T-helper 2 cell treated with Interferon-gamma antibody and Interleukin-4, amounts not matched to agents 100 ng/mL and 5 ng/mL, for 36 hours (primary cell): ENCODE measurements at regions not wholly inside any gene's neighbourhood (a gene's known extent, or its start where the extent isn't known, plus 50 kb on each side); places are given as distances from the start of the nearest gene placed in this dataset.
"Not testable (repeated sequence)": the region's sequence is repeated elsewhere in the genome, so short reads cannot be mapped to it uniquely, and the experiment has no call there.

Source experiments
- intact Hi-C: fragments of 100-400 bp; cut with micrococcal nuclease; formaldehyde crosslinking; loops from one replicate; pipeline ENCODE4 v1.15.1; 2023

DNA sequence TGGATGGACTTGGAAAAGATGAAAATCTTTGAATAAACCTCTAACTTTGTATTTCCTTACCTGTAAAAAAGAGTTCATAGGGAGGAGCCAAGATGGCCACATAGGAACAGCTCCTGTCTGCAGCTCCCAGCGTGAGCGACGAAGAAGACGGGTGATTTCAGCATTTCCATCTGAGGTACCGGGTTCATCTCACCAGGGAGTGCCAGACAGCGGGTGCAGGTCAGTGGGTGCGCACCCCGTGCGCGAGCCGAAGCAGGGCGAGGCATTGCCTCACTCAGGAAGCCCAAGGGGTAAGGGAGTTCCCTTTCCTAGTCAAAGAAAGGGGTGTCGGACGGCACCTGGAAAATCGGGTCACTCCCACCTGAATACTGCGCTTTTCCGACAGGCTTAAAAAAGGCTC is 191.3 kb upstream of the DDX18 start:
- intact Hi-C loops, result not testable (repeated sequence)

DNA sequence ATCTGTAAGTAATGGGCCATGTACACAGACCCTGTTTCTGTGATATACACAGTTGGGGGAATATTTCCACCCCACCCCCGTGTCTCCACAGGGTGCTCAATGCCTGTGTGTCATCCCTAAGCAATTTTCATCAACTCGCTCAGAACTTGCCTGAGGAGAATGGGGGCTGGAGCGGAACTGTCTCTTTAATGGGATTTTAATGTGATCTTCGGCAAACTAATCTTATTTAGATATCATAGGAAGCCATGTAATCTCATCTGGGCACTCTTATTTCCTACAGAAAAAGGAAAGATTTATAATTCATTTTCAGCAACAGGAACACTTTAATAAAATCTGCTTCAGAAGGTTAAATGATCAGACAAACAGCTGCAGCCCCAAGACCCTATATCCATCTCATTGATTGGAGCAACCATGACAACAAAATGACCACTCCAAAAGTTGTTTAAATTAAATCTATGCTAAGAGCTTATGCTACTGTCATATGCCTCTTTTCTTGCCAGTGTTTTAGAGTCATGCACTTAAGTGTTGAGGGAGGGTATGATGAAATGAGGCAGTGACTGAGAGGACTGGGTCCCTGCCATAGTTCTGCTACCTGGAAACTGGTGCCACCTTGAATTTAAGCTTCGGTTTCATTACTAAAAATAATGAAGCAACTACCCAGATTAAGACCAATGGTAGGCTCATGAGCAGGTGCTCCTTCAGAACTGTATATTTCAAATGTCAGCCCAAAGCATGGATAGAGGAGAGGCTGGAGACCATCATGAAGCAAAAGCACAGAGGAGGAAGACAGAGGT is 183.1 kb upstream of the DDX18 start:
- intact Hi-C loops, result no loop called here

DNA sequence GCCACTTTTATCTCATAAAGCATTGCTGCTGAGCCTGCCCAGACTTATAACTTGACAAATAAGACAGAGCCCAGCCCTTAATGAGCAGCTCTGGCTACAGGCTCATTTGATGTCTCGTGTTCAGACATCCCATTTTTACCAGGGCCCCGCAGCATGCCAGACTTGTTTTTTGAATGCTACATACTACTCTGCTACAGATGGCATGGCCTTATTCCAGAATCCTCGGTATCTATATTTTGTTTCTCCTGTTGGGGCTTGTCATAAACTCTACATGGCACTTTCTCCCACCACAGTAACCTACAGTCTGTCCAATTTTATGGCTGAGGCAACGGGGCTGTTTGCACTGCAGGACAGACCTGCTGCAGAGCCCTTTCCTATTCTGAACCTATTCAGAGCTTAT is 179.0 kb upstream of the DDX18 start:
- intact Hi-C loops, result no loop called here

GRCh38 chr2:117639401-117639800 is 175.1 kb upstream of the DDX18 start:
- intact Hi-C loops, result no loop called here

- intact Hi-C loops, result no loop called here
These were observed 170.1 kb upstream of the DDX18 start for GRCh38 chr2:117644403-117644802.

GRCh38 chr2:117645458-117645857 is 169.0 kb upstream of the DDX18 start:
- intact Hi-C loops, result no loop called here

DNA sequence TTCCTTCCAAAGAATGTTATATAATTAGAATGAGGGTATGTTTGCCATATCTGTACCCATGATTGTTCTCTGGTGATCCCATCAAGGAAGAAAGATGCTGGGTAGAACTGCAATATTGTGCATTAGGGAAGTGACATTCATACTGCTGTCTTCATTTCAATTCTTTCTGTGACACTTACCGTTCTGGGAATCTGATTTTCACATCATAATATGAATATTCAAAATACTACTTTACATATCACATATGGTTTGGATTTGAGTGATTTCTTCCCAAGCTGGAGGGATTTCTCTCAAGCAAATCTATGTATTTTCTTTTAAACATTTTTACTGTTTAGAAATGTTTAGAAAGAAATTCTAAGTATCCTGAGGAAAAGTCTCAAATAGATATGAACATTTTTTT is 168.4 kb upstream of the DDX18 start:
- intact Hi-C loops, result no loop called here

DNA sequence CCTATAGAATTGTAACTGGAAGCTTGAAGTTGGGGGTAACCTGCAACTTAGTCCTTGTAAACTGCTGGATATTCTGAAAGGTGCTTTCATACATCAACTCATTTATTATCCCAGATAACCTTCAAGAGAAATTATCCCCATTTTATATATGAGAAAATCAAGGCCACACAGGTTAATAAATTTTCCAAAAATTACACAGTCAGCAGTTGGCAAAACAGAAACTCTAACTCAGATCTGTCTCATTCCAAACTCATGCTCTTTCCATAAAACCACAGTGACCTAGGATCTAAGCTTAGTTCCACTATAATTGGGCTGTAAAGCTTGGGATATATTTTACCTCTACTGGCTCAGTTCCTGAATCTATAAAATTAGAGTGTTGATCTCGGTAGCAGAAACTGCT is 167.6 kb upstream of the DDX18 start:
- intact Hi-C loops, result no loop called here

DNA sequence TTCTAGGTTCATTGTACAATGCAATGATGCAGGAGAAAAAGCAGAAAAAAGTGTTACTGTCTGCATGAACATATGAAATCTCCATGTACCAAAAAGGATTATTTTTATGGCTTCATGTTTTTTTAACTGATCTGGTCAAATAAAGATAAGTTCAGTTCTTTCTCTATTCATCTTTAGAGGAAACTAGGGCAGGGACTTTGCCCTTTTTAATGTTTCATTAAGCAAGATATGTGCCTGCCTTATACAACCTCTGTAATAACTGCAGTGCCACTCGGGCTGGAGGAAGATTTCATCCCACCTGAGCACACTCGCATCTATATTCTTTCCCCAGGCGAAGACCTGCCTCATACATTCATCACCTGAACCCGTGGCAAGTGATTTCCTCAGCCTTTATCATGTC is 157.9 kb upstream of the DDX18 start:
- intact Hi-C loops, result no loop called here

DNA sequence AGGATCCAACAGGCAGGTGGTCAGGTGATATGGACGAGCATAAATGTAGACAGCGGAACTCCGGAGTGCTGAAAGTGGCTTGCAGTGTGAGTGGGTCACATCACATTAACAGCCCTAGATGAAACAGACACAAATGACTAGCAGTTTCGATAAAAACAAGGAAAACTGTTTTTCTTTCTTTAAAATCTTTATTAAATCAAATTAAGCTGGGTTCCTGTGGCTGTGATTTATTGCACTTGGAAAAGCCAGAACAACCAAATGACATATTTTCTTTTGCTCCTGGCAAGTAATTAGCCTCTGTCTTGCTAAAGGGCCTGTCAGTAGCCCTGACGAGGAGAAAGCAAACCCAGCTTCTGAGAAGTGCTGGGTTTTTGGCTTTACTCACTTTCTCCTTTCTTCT is 152.9 kb upstream of the DDX18 start:
- intact Hi-C loops, result no loop called here

DNA sequence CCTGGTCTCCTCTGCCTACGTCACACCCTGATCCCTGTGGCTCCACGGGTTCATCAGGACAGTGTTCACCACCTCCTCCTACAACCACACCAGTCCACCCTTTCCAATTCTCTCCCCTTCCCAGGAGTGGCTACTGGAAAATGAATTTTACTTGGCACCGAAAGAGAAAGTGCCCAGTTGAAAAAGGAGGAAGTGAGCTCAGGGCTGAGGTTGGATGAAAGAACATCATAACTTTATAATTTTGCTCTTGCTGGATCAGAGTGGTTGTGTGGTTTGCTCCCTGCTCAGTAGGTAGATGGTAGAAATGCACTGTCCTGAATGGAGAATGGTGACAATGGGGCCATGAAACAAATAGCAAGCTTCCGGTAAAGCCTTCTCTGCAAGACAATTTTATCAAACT is 140.3 kb upstream of the DDX18 start:
- intact Hi-C loops, result no loop called here

- intact Hi-C loops, result no loop called here
These were observed 134.5 kb upstream of the DDX18 start for GRCh38 chr2:117679952-117680351.

DNA sequence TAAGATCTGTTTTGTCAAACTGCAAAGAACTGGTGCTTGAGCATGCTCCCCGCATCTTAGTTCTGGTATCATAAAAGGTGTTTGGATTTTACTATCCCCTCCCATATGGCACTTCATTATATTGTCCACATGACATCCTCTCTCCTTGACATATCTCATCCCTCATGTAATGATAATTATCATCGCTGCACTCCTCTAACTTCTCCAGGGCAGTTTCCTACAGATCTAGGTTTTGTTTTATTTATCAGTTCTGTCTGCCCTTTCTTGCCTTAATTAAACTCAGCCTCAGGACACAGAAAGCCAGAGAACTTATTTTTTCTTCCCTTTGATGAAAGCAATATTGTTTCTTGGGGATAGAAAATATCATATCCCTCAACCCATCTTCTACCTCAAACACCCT is 129.6 kb upstream of the DDX18 start:
- intact Hi-C loops, result no loop called here

DNA sequence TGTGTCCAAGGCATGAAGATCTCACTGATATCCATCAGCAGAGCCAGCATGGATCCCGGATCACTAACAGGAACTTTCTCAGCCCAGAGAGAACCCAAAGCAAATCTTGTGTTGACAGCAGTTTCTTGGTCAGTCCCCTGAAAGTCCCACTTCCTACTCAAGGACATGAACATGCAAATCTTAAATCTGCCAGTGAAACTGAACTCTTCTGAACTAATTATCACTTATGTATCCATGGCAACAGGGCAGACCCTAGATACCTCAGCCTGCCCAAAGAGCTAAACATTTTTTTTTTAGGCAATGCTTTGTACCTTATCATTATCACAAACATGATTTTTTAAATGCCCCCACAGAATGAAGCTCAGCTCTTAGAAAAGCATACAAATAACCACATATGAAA is 127.8 kb upstream of the DDX18 start:
- intact Hi-C loops, result no loop called here

- intact Hi-C loops, result no loop called here
These were observed 122.9 kb upstream of the DDX18 start for GRCh38 chr2:117691595-117691994.

DNA sequence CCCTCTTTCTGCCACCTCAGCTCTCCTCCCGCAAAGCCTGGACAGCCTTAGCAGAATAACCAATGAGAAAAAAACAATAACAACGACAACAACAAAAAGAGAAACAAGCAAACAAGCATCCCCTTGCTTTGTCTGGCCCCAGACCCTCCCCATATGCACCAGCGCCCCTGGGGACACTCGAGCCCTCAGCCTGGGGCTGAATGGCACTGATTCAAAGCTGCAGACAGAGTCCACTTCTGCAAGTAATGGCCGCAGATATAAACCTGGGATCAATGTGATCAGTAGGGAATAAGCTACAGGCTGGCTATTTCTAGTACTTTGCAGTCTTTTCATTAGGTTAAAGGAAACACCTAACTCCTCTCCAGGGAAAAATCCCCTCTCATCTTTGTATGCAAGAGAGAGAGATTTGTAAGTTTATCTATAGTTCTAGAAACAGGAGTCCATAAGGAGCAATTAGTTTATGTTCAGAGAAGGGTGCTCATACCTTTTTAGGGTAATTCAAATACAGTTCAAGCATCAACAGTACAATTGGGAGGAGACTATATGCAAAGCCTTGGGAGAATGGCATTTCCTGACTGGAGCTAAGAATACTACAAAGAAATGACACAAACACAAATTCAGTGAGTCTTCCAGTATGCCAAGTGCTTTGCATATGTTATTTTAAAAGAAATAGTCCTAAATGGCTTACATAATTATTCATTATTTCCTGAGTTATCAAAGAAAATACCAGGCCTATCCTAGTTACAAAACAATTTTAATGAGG is 122.3 kb upstream of the DDX18 start:
- intact Hi-C loops, result no loop called here

GRCh38 chr2:117693154-117693553 is 121.3 kb upstream of the DDX18 start:
- intact Hi-C loops, result no loop called here

DNA sequence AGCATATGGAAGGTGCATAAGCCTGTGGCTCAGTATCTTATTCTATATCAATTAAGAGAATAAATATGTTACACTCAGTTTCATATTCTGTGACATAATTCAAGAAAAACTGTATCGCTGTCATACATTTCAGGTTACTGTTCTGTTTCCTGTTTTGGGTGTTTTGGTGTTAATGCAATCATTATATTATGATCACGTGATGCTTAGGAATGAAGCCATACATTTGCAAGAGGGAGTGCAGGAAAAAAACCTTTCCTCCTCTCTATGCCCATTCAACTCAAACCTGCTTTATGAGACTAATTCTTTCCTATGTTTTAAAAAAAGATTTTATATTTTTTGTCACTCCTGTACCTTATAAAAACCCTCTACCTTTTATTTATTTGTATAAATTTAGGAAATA is 120.8 kb upstream of the DDX18 start:
- intact Hi-C loops, result no loop called here

GRCh38 chr2:117698287-117698686 is 116.2 kb upstream of the DDX18 start:
- intact Hi-C loops, result no loop called here

DNA sequence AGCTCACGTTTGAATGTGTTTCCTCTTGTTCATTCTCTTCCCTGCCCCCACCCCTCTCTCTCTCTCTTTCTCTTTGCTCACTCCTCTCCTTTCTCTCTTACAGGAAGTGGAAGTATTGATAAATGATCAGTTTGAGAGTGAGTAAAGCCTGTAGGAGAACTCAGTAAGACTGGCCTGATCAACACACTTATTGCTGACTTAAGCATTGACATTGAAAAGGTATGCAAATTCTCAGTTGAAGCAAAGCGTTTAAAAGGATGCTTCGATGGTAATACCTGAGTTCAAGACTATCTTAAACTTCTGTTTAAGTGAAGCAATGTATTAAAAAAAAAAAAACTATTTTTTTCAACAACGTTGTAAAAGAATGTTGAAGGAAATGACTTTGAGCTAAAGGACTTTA is 115.7 kb upstream of the DDX18 start:
- intact Hi-C loops, result no loop called here

DNA sequence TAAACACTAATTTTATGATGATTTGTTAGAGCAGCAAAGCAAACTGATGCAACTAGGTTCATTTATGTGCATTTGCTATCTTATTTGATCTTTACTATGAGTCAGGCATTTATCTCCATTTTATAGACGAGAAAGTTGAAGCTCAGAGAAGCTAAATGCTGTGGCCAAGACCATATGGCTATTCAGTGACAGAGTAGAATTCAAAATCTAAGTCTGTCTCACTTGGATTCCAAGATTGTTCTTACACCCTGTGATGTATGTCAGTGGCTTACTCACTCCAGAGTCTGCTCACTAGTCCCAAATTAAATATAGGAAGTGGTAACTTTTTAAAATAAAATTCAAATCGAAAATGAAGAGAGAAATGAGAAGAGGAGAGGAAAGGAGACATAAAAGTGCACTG is 114.0 kb upstream of the DDX18 start:
- intact Hi-C loops, result no loop called here

GRCh38 chr2:117701365-117701764 is 113.1 kb upstream of the DDX18 start:
- intact Hi-C loops, result no loop called here

DNA sequence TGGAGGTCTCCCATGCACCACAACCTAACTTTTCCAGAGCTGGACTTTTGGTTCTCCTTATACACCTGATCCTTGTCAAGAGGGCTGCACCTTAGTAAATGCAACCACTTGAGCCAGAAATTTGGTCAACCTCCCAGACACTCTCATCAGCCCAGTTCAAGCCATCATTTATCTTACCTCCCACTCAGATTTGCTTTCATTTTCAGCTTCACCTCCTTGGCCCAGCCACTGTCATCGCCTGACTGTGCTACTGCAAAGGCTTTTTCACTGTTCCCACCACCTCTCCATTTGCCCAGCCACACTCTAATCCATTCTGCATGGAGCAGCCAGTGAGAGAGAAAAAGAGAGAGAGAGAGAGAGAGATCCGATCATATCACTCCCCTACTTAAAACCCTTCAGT is 112.4 kb upstream of the DDX18 start:
- intact Hi-C loops, result no loop called here
